HepG2 (cell line): ENCODE measurements at regions not wholly inside any gene's neighbourhood (a gene's known extent, or its start where the extent isn't known, plus 50 kb on each side); places are given as distances from the start of the nearest gene placed in this dataset.

Source experiments
- ARNT ChIP-seq: fragments of 450-650 bp; IDR thresholded peaks from 2 replicates; pipeline ENCODE4 v1.6.1; 2017
- ASH2L ChIP-seq: fragments of 300-600, 200-600 bp; sonication (generic); IDR thresholded peaks from 2 replicates; pipeline ENCODE4 v1.7.0; 2017; ENCODE audit warnings: low read depth, mild to moderate bottlenecking, moderate library complexity, mixed read lengths, low read length; ENCODE audit not compliant: insufficient read length
- CCDC6 ChIP-seq: sonication (generic); formaldehyde crosslinking; IDR thresholded peaks from 2 replicates; pipeline ENCODE4 v1.8.1; 2022; ENCODE audit warnings: mild to moderate bottlenecking, missing genetic modification reagents, moderate library complexity
- DNMT1 ChIP-seq: sonication (generic); formaldehyde crosslinking; IDR thresholded peaks from 2 replicates; pipeline ENCODE4 v1.5.1; 2020; ENCODE audit warnings: mild to moderate bottlenecking, missing genetic modification reagents
- EED ChIP-seq: sonication (generic); formaldehyde crosslinking; IDR thresholded peaks from 2 replicates; pipeline ENCODE4 v1.5.0; 2020; ENCODE audit warnings: mild to moderate bottlenecking, missing genetic modification reagents
- FLYWCH1 ChIP-seq: sonication (generic); formaldehyde crosslinking; IDR thresholded peaks from 2 replicates; pipeline ENCODE4 v1.8.1; 2023; ENCODE audit warnings: mild to moderate bottlenecking, missing genetic modification reagents
- IRF1 ChIP-seq: sonication (generic); formaldehyde crosslinking; IDR thresholded peaks from 2 replicates; pipeline ENCODE4 v1.4.0; 2020; ENCODE audit warnings: low read depth, mild to moderate bottlenecking, missing genetic modification reagents
- MAZ ChIP-seq, 2 experiments: sonication (generic) in 1 of 2; formaldehyde crosslinking in 1 of 2; IDR thresholded peaks; 2 replicates each; pipeline versions ENCODE4 v1.5.0 to v1.6.1; 2012 to 2020; ENCODE audit warnings: low read depth in 2 of 2, mild to moderate bottlenecking in 2 of 2, borderline replicate concordance in 1 of 2, improper control_type of control experiment in 1 of 2, low read length in 1 of 2, missing genetic modification reagents in 1 of 2, moderate library complexity in 1 of 2
- MIXL1 ChIP-seq: IDR thresholded peaks from 2 replicates; pipeline ENCODE4 v1.6.1; 2016
- NFATC3 ChIP-seq: sonication (generic); formaldehyde crosslinking; IDR thresholded peaks from 2 replicates; pipeline ENCODE4 v1.5.1; 2020; ENCODE audit warnings: mild to moderate bottlenecking, missing genetic modification reagents
- ONECUT2 ChIP-seq: sonication (generic); formaldehyde crosslinking; IDR thresholded peaks from 2 replicates; pipeline ENCODE4 v1.4.0; 2020; ENCODE audit warnings: missing genetic modification reagents
- RCOR2 ChIP-seq: IDR thresholded peaks from 2 replicates; pipeline ENCODE4 v1.6.1; 2016; ENCODE audit warnings: missing biosample characterization, missing genetic modification reagents
- RFXAP ChIP-seq: sonication (generic); formaldehyde crosslinking; IDR thresholded peaks from 2 replicates; pipeline ENCODE4 v1.4.0; 2020; ENCODE audit warnings: missing genetic modification reagents, borderline replicate concordance
- SMC3 ChIP-seq: IDR thresholded peaks from 2 replicates; pipeline ENCODE4 v1.6.1; 2011; ENCODE audit warnings: low read length, improper control_type of control experiment
- THAP8 ChIP-seq: sonication (generic); formaldehyde crosslinking; IDR thresholded peaks from 2 replicates; pipeline ENCODE4 v1.5.1; 2020; ENCODE audit warnings: missing genetic modification reagents, mild to moderate bottlenecking, borderline replicate concordance
- TSC22D2 ChIP-seq: sonication (generic); formaldehyde crosslinking; IDR thresholded peaks from 2 replicates; pipeline ENCODE4 v1.5.1; 2020; ENCODE audit warnings: missing genetic modification reagents, mild to moderate bottlenecking, borderline replicate concordance
- ZFP41 ChIP-seq: sonication (generic); formaldehyde crosslinking; IDR thresholded peaks from 2 replicates; pipeline ENCODE4 v1.4.0; 2020; ENCODE audit warnings: mild to moderate bottlenecking, missing genetic modification reagents, borderline replicate concordance
- ZNF296 ChIP-seq: sonication (generic); formaldehyde crosslinking; conservative IDR thresholded peaks from 2 replicates; pipeline ENCODE4 v1.5.0; 2020; ENCODE audit warnings: mild to moderate bottlenecking, missing genetic modification reagents
- ZNF646 ChIP-seq: sonication (generic); formaldehyde crosslinking; IDR thresholded peaks from 2 replicates; pipeline ENCODE4 v1.9.0; 2021; ENCODE audit warnings: mild to moderate bottlenecking, missing genetic modification reagents
- ZNF790 ChIP-seq: sonication (generic); formaldehyde crosslinking; IDR thresholded peaks from 2 replicates; pipeline ENCODE4 v1.8.0; 2022; ENCODE audit warnings: missing genetic modification reagents, mild to moderate bottlenecking, borderline replicate concordance
- ZNF839 ChIP-seq: sonication (generic); formaldehyde crosslinking; IDR thresholded peaks from 2 replicates; pipeline ENCODE4 v1.4.0; 2020; ENCODE audit warnings: missing genetic modification reagents, mild to moderate bottlenecking, borderline replicate concordance

- TF ChIP-seq MIXL1 (CRISPR knock-in tag), result peak; percentile 42; the same call in 1 of the 2 replicates
- no peak for TF ChIP-seq ZNF296 (CRISPR knock-in tag)
- TF ChIP-seq FLYWCH1, result no peak
- no peak; the same call in 1 of the 2 replicates for TF ChIP-seq TSC22D2 (CRISPR knock-in tag)
- no peak; the same call in 1 of the 2 replicates for TF ChIP-seq ZNF646 (CRISPR knock-in tag)
- TF ChIP-seq ONECUT2 (CRISPR knock-in tag), result no peak
- TF ChIP-seq RCOR2 (CRISPR knock-in tag), result peak; percentile 39; the same call in 1 of the 2 replicates
- TF ChIP-seq EED (CRISPR knock-in tag), result no peak
- no peak for TF ChIP-seq RFXAP
- TF ChIP-seq ZFP41 (CRISPR knock-in tag), result no peak
- TF ChIP-seq DNMT1 (CRISPR knock-in tag), result no peak
- TF ChIP-seq ASH2L, result no peak
- no peak for TF ChIP-seq ZNF790
- TF ChIP-seq ZNF839 (CRISPR knock-in tag), result no peak
- no peak for TF ChIP-seq NFATC3 (CRISPR knock-in tag)
- TF ChIP-seq THAP8 (CRISPR knock-in tag), result no peak
- TF ChIP-seq ARNT, result no peak
- no peak for TF ChIP-seq MAZ (IDR thresholded peaks at IDR 0.05; ENCODE audit: borderline replicate concordance, low read depth, low read length)
- no peak for TF ChIP-seq MAZ (CRISPR knock-in tag; IDR thresholded peaks at IDR 0.05; ENCODE audit: low read depth)
- peak; percentile 78; the same call in 1 of the 2 replicates for TF ChIP-seq CCDC6
- peak; percentile 11; the same call in 1 of the 2 replicates for TF ChIP-seq SMC3
- TF ChIP-seq IRF1 (CRISPR knock-in tag), result no peak
Observed at GRCh38 chr2:74751981-74752851, 81.7 kb upstream of the HK2 start (continued).
